IMR-90 (cell line): ENCODE measurements at regions not wholly inside any gene's neighbourhood (a gene's known extent, or its start where the extent isn't known, plus 50 kb on each side); places are given as distances from the start of the nearest gene placed in this dataset.

Experiments used
- ATAC-seq: fragments of 200-7000 bp; cut with Tn5 transposase; 2 replicates; pipeline ENCODE4 v1.9.1; 2020; ENCODE audit warnings: low read depth, mild to moderate bottlenecking, moderate library complexity
- BruUV-seq: library from RNA; stranded (reverse); fragments of 400-500 nt; replicated peaks from 2 replicates; lab custom pipeline; 2021; lab: Mats Ljungman, UMichigan
- CTCF ChIA-PET: fragments of 300-600 bp; formaldehyde crosslinking; extraction: SDS; loops from one replicate; lab custom pipeline; 2021; ENCODE audit warnings: antibody characterized with exemption; lab: Yijun Ruan, JAX
- POLR2A ChIA-PET: fragments of 300-600 bp; sonication (Branson Sonifier 250); formaldehyde crosslinking; loops from one replicate; lab custom pipeline; 2022; ENCODE audit warnings: antibody characterized with exemption; ENCODE audit not compliant: unreplicated experiment; lab: Charles Lee
- DNase-seq: peaks from one replicate; pipeline ENCODE4 v3.0.0; 2013
- H2AFZ ChIP-seq: replicated peaks from 2 replicates; pipeline ENCODE3; 2013; ENCODE audit warnings: low read length, mild to moderate bottlenecking; ENCODE audit not compliant: poor library complexity
- H2AK5ac ChIP-seq: 2 replicates; pipeline ENCODE4 v1.6.1; 2013; ENCODE audit warnings: low read depth, low read length, inconsistent platforms
- H2AK9ac ChIP-seq: replicated peaks from 2 replicates; pipeline ENCODE3; 2013; ENCODE audit warnings: mild to moderate bottlenecking, low read depth, low read length, moderate library complexity; ENCODE audit not compliant: poor library complexity
- H2BK120ac ChIP-seq: 2 replicates; pipeline ENCODE4 v1.6.1; 2013; ENCODE audit warnings: low read depth, low read length, inconsistent platforms
- H2BK15ac ChIP-seq: 3 replicates; pipeline ENCODE4 v1.6.1; 2013; ENCODE audit warnings: low read depth, low read length, inconsistent platforms
- H2BK20ac ChIP-seq: 2 replicates; pipeline ENCODE4 v1.6.1; 2013; ENCODE audit warnings: low read depth, mild to moderate bottlenecking, inconsistent platforms, low read length, moderate library complexity
- H2BK5ac ChIP-seq: 2 replicates; pipeline ENCODE4 v1.6.1; 2013; ENCODE audit warnings: mild to moderate bottlenecking, low read depth, low read length, inconsistent platforms; ENCODE audit not compliant: poor library complexity, severe bottlenecking
- H3K14ac ChIP-seq: replicated peaks from 2 replicates; pipeline ENCODE4 v1.6.1; 2013; ENCODE audit warnings: low read depth, low read length, inconsistent platforms
- H3K18ac ChIP-seq: 2 replicates; pipeline ENCODE4 v1.6.1; 2013; ENCODE audit warnings: low read depth, low read length, control low read depth
- H3K23ac ChIP-seq: 2 replicates; pipeline ENCODE4 v1.6.1; 2013; ENCODE audit warnings: low read depth, low read length, inconsistent platforms
- H3K27ac ChIP-seq: 2 replicates; pipeline ENCODE4 v1.5.1; 2013; ENCODE audit warnings: mild to moderate bottlenecking, control low read depth, low read length; ENCODE audit not compliant: insufficient read depth
- H3K27me3 ChIP-seq: 2 replicates; pipeline ENCODE4 v1.6.1; 2013; ENCODE audit warnings: low read length; ENCODE audit not compliant: control insufficient read depth, insufficient read depth
- H3K36me3 ChIP-seq: 2 replicates; pipeline ENCODE4 v1.6.1; 2013; ENCODE audit warnings: low read length, mixed read lengths; ENCODE audit not compliant: control insufficient read depth, insufficient read depth
- H3K4ac ChIP-seq: 2 replicates; pipeline ENCODE4 v1.6.1; 2013; ENCODE audit warnings: low read depth, low read length, inconsistent platforms
- H3K4me1 ChIP-seq: 2 replicates; pipeline ENCODE4 v1.6.1; 2013; ENCODE audit warnings: low read length, mixed read lengths; ENCODE audit not compliant: control insufficient read depth, insufficient read depth
- H3K4me2 ChIP-seq: 2 replicates; pipeline ENCODE4 v1.6.1; 2013; ENCODE audit warnings: low read depth, mild to moderate bottlenecking, control low read depth, low read length, moderate library complexity
- H3K4me3 ChIP-seq: 2 replicates; pipeline ENCODE4 v1.5.1; 2013; ENCODE audit warnings: low read depth, mild to moderate bottlenecking, control low read depth, low read length, moderate library complexity; ENCODE audit not compliant: insufficient read depth
- H3K56ac ChIP-seq: 2 replicates; pipeline ENCODE4 v1.6.1; 2013; ENCODE audit warnings: low read length, inconsistent platforms; ENCODE audit not compliant: insufficient read depth; ENCODE audit errors: extremely low read depth
- H3K79me1 ChIP-seq, 2 experiments: 2 replicates each; pipeline ENCODE4 v1.6.1; 2013; ENCODE audit warnings: low read length in 2 of 2, inconsistent platforms in 1 of 2, low read depth in 1 of 2
- H3K9ac ChIP-seq: 2 replicates; pipeline ENCODE4 v1.6.1; 2013; ENCODE audit warnings: low read depth, low read length, control low read depth
- H3K9me1 ChIP-seq: 2 replicates; pipeline ENCODE4 v1.6.1; 2013; ENCODE audit warnings: low read length, inconsistent platforms; ENCODE audit not compliant: insufficient read depth
- H3K9me3 ChIP-seq: 2 replicates; pipeline ENCODE4 v1.6.1; 2013; ENCODE audit warnings: low read length; ENCODE audit not compliant: control insufficient read depth, insufficient read depth
- H4K20me1 ChIP-seq: 2 replicates; pipeline ENCODE4 v1.6.1; 2013; ENCODE audit warnings: low read length, inconsistent platforms; ENCODE audit not compliant: insufficient read depth
- H4K5ac ChIP-seq: 2 replicates; pipeline ENCODE4 v1.6.1; 2013; ENCODE audit warnings: mild to moderate bottlenecking, low read depth, low read length, control low read depth
- H4K8ac ChIP-seq, 2 experiments: 2 replicates each; pipeline ENCODE4 v1.6.1; 2013; ENCODE audit warnings: low read depth in 2 of 2, low read length in 2 of 2, control low read depth in 1 of 2, inconsistent platforms in 1 of 2
- H4K91ac ChIP-seq: 2 replicates; pipeline ENCODE4 v1.6.1; 2013; ENCODE audit warnings: low read depth, low read length, inconsistent platforms; ENCODE audit not compliant: insufficient read depth
- CEBPB ChIP-seq: IDR thresholded peaks from 2 replicates; pipeline ENCODE4 v1.6.1; 2012; ENCODE audit warnings: low read depth, low read length, improper control_type of control experiment
- FOS ChIP-seq: fragments of 150-350 bp; IDR thresholded peaks from 2 replicates; pipeline ENCODE4 v1.6.1; 2016; ENCODE audit warnings: low read depth, low read length
- RAD21 ChIP-seq: IDR thresholded peaks from 2 replicates; pipeline ENCODE4 v1.6.1; 2012; ENCODE audit warnings: low read length, improper control_type of control experiment
- SMC3 ChIP-seq: fragments of 150-350 bp; IDR thresholded peaks from 2 replicates; pipeline ENCODE4 v1.6.1; 2016; ENCODE audit warnings: low read depth, mild to moderate bottlenecking, antibody characterized with exemption, low read length, moderate library complexity
- WGBS, 2 experiments: methylation state at CpG; one replicate each; pipeline versions ENCODE4 v1.1.5 to v1.1.7; 2013; ENCODE audit warnings: missing lambda C conversion rate in 2 of 2; ENCODE audit not compliant: insufficient read length in 1 of 2; ENCODE audit errors: extremely low coverage in 2 of 2; 5-methylcytosine and 5-hydroxymethylcytosine counted together
- dilution Hi-C: fragments of 300-500 bp; cut with HindIII; formaldehyde crosslinking; loops from one replicate; pipeline ENCODE4 v1.14.3; 2018; ENCODE audit warnings: low sequenced_read_pairs; ENCODE audit not compliant: unreplicated experiment
- in situ Hi-C: fragments of 300-500 bp; cut with MboI; formaldehyde crosslinking; loops from 3 replicates; pipeline ENCODE4 v1.14.3; 2019; ENCODE audit warnings: low sequenced_read_pairs, inconsistent platforms, mixed read lengths
- intact Hi-C: fragments of 100-400 bp; cut with micrococcal nuclease; formaldehyde crosslinking; loops from 2 replicates; pipeline ENCODE4 v1.10.0; 2022
- TF ChIP-seq, protein P1 (sequence below): conservative IDR thresholded peaks from 2 replicates; pipeline ENCODE4 v1.5.1; 2012; ENCODE audit warnings: mild to moderate bottlenecking, low read depth, low read length, improper control_type of control experiment

DNA sequence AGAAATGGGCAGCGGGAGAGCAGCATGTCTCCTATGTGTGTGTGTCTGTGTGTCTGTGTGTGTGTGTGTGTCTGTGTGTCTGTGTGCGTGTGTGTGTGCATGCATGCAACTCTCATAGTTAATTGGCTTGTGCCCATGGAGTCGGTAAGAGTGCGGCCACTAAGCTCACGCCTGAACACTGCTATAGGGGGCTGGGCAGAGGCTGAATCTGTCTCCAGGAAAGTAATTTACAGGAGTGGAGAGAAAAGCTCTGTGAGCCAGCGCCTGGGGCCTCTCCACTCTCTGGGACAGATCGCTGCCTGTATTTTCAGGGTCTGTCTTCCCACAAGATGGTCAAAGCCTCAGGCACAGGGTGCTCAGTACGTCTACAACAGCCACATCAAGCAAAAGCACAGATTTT, 553.4 kb downstream of the TNS1 start:
- H2BK5ac ChIP-seq, result no peak overlapping the region
- H3K9me3 ChIP-seq, result no peaks in the 10 kb centered on the region
- H3K23ac ChIP-seq, result no peak overlapping the region
- H3K56ac ChIP-seq, result no peak overlapping the region
- no peak overlapping the region for H3K14ac ChIP-seq
- dilution Hi-C loops, result no loop called here
- peaks cover 6% of the 10 kb centered on the region for H3K9me1 ChIP-seq
- intact Hi-C loops, result no loop called here
- in situ Hi-C loops, result no loop called here
- no peaks in the 10 kb centered on the region for H3K27me3 ChIP-seq
- no peak overlapping the region for H3K4me3 ChIP-seq
- H4K91ac ChIP-seq, result 0 out of 2 replicates have a peak overlapping the region, but pooled peaks have one; percentile 27
- H3K4me2 ChIP-seq, result no peak overlapping the region
- peaks cover 9% of the 10 kb centered on the region for H3K4me1 ChIP-seq
- no peak overlapping the region for H3K27ac ChIP-seq
- no peaks in the 10 kb centered on the region for H3K36me3 ChIP-seq
- no peaks in the 10 kb centered on the region for H3K79me1 ChIP-seq
- H3K18ac ChIP-seq, result no peak overlapping the region
- no peak overlapping the region for H2AK9ac ChIP-seq
- DNase-seq (no peak), ATAC-seq (no peak)
- no peak overlapping the region for H2BK15ac ChIP-seq
- no peak overlapping the region for H3K4ac ChIP-seq
- no peak overlapping the region for H4K5ac ChIP-seq
- TF ChIP-seq, protein P1, sequence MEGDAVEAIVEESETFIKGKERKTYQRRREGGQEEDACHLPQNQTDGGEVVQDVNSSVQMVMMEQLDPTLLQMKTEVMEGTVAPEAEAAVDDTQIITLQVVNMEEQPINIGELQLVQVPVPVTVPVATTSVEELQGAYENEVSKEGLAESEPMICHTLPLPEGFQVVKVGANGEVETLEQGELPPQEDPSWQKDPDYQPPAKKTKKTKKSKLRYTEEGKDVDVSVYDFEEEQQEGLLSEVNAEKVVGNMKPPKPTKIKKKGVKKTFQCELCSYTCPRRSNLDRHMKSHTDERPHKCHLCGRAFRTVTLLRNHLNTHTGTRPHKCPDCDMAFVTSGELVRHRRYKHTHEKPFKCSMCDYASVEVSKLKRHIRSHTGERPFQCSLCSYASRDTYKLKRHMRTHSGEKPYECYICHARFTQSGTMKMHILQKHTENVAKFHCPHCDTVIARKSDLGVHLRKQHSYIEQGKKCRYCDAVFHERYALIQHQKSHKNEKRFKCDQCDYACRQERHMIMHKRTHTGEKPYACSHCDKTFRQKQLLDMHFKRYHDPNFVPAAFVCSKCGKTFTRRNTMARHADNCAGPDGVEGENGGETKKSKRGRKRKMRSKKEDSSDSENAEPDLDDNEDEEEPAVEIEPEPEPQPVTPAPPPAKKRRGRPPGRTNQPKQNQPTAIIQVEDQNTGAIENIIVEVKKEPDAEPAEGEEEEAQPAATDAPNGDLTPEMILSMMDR, result no peak
- no peak for TF ChIP-seq SMC3
- no peak for TF ChIP-seq RAD21
- TF ChIP-seq CEBPB, result no peak
- no peak for TF ChIP-seq FOS
- ChIA-PET POLR2A (no interaction called here), CTCF (no interaction called here)
- H2BK120ac ChIP-seq, result no peak overlapping the region
- peak overlapping the region; percentile 64; the same call in 1 of the 2 replicates for H2AK5ac ChIP-seq
- WGBS, 2 experiments, result 90% methylated on average over 2 of the region's 8 CpGs; no CpG with 5 or more reads in 1 of the 2 experiments
- no peaks in the 10 kb centered on the region for H4K20me1 ChIP-seq
- no peak overlapping the region for H4K8ac ChIP-seq
- H2BK20ac ChIP-seq, result no peak overlapping the region
- H3K9ac ChIP-seq, result no peak overlapping the region
- no TSS peak for BruUV-seq
- no peak overlapping the region for H2AFZ ChIP-seq
